ENCODE measurements at regions not wholly inside any gene's neighbourhood (a gene's known extent, or its start where the extent isn't known, plus 50 kb on each side); places are given as distances from the start of the nearest gene placed in this dataset.

- in situ Hi-C loops (cut with MboI; ENCODE audit: low sequenced_read_pairs), result no loop called here
Measured at GRCh38 chr1:172973424-172973823, 77.3 kb downstream of the TNFSF18 start.

DNA sequence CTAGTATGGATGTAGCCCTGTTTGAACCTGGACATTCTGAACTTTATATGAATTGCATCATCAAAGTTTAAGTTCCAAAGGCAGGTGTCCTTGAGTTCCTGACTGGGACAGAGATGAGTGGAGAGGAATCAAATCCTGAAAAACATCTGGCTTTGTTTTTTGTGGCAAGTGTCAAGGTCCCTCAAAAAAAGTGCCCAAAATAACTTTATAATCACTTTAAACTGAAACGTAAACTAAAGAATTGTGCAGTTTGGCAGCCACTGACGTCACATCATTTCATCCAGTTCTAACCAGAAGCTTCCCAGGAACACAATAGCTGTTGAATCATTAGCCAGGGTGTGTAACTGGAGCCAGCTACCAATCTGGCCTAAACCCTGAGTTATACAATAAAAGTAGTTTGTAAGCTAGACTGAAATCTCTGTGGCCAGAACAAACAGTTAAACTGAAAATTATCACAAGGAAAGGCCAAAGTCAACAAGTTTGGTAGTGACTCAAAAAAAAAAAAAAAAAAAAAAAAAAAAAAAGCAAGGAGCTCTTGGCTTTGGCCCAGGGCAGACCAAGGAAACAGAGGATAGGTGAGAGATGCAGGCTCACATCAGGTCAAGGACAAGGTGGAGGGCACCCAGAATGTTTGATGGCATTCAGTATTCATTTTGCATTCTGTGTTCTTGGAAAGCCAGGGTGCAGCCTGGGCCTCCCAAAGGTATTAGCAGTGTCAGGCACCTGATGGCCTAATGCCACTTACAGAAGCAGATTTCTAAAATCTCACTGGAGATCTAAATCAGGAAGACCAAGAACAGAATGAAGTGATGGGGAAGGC is 74.3 kb downstream of the TNFSF18 start:
- in situ Hi-C loops (cut with MboI; ENCODE audit: low sequenced_read_pairs), result no loop called here

- in situ Hi-C loops (cut with MboI; ENCODE audit: low sequenced_read_pairs), result no loop called here
Measured at GRCh38 chr1:172977296-172978017, 73.3 kb downstream of the TNFSF18 start.

- in situ Hi-C loops (cut with MboI; ENCODE audit: low sequenced_read_pairs), result no loop called here
Measured at GRCh38 chr1:172978595-172978994, 72.1 kb downstream of the TNFSF18 start.

DNA sequence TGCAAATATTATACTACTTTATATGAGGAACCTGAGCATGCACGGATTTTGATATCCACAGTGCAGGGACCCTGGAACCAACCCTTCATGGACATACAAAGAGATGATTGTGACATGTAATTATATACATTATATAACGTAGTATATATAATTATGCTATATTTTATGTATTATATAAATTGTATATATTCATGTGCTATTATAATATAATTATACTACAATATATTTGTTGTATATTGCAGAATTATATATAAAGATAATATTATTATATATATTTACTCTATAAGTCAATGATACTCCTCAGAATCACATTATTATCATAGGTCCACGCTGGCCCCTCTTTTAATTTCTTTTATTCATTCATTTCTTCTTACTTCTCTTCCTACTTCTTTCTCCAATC is 70.9 kb downstream of the TNFSF18 start:
- in situ Hi-C loops (cut with MboI; ENCODE audit: low sequenced_read_pairs), result no loop called here

- in situ Hi-C loops (cut with MboI; ENCODE audit: low sequenced_read_pairs), result no loop called here
Measured at GRCh38 chr1:172980456-172980855, 70.3 kb downstream of the TNFSF18 start.

DNA sequence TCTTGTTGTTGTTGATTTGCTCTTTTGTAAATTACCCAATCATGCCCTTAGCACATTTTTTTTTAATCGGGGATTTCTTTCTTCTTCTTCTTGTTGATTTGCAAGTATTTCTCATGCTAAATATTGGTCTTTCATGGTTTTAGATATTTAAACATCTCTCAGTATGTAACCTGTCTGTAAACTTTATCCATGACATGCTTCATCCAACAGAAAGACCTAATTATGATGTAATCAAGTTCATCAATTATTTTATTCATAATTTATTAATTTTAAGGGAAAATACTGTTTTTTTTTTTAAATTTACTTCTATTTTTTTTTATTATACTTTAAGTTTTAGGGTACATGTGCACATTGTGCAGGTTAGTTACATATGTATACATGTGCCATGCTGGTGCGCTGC is 69.8 kb downstream of the TNFSF18 start:
- in situ Hi-C loops (cut with MboI; ENCODE audit: low sequenced_read_pairs), result no loop called here
